NCI-H2196 (cell line): ENCODE measurements at regions not wholly inside any gene's neighbourhood (a gene's known extent, or its start where the extent isn't known, plus 50 kb on each side); places are given as distances from the start of the nearest gene placed in this dataset.
"Not testable (repeated sequence)": the region's sequence is repeated elsewhere in the genome, so short reads cannot be mapped to it uniquely, and the experiment has no call there.

Experiments
- DNase-seq: peaks from one replicate; lab custom pipeline; 2025; ENCODE audit not compliant: unreplicated experiment; lab: John Stamatoyannopoulos, UW

- not testable (repeated sequence) for DNase-seq
Measured at GRCh38 chr2:215630796-215631195, 194.9 kb upstream of the FN1 start.

GRCh38 chr2:215627771-215628170 is 191.9 kb upstream of the FN1 start:
- DNase-seq = no peak

GRCh38 chr2:215626812-215627281 is 191.0 kb upstream of the FN1 start:
- DNase-seq = no peak

GRCh38 chr2:215626063-215626462 is 190.2 kb upstream of the FN1 start:
- no peak for DNase-seq

GRCh38 chr2:215625207-215625606 is 189.3 kb upstream of the FN1 start:
- no peak for DNase-seq

GRCh38 chr2:215624423-215624829 is 188.6 kb upstream of the FN1 start:
- no peak for DNase-seq

- no peak for DNase-seq
Measured at GRCh38 chr2:215622837-215623236, 187.0 kb upstream of the FN1 start.

GRCh38 chr2:215621381-215621780 is 185.5 kb upstream of the FN1 start:
- no peak for DNase-seq

- DNase-seq = no peak
Measured at GRCh38 chr2:215620528-215620927, 184.7 kb upstream of the FN1 start.

GRCh38 chr2:215619989-215620388 is 184.1 kb upstream of the FN1 start:
- no peak for DNase-seq

- DNase-seq = peak; percentile 75
Measured at GRCh38 chr2:215619022-215619958, 183.4 kb upstream of the FN1 start.

GRCh38 chr2:215618145-215618544 is 182.3 kb upstream of the FN1 start:
- DNase-seq = no peak

GRCh38 chr2:215617060-215617824 is 181.4 kb upstream of the FN1 start:
- DNase-seq = no peak

- no peak for DNase-seq
Measured at GRCh38 chr2:215615803-215616174, 179.9 kb upstream of the FN1 start.

GRCh38 chr2:215615067-215615802 is 179.4 kb upstream of the FN1 start:
- no peak for DNase-seq

- DNase-seq = no peak
Measured at GRCh38 chr2:215614296-215614695, 178.4 kb upstream of the FN1 start.

GRCh38 chr2:215613888-215614287 is 178.0 kb upstream of the FN1 start:
- DNase-seq = no peak

- DNase-seq = no peak
Measured at GRCh38 chr2:215613280-215613679, 177.4 kb upstream of the FN1 start.

- DNase-seq = no peak
Measured at GRCh38 chr2:215612786-215613185, 176.9 kb upstream of the FN1 start.

- DNase-seq = no peak
Measured at GRCh38 chr2:215611609-215612386, 175.9 kb upstream of the FN1 start.
